ENCODE measurements at regions not wholly inside any gene's neighbourhood (a gene's known extent, or its start where the extent isn't known, plus 50 kb on each side); places are given as distances from the start of the nearest gene placed in this dataset.
"Not testable (repeated sequence)": the region's sequence is repeated elsewhere in the genome, so short reads cannot be mapped to it uniquely, and the experiment has no call there.

DNA sequence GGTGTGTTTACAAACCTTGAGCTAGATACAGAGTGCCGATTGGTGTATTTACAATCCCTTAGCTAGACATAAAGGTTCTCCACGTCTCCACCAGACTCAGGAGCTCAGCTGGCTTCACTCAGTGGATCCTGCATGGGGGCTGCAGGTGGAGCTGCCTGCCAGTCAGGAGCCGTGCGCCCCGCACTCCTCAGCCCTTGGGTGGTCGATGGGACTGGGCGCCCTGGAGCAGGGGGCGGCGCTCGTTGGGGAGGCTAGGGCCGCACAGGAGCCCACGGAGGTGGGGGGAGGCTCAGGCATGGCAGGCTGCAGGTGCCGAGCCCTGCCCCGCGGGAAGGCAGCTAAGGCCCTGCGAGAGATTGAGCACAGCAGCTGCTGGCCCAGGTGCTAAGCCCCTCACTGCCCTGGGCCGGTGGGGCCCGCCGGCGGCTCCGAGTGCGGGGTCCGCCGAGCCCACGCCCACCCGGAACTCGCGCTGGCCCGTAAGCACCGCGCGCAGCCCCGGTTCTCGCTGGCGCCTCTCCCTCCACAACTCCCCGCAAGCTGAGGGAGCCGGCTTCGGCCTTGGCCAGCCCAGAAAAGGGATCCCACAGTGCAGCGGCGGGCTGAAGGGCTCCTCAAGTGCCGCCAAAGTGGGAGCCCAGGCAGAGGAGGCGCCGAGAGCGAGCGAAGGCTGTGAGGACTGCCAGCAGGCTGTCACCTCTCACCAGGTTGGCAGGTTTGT lies 285.5 kb upstream of the CNTN3 start:
- not testable (repeated sequence) for TF ChIP-seq POLR2A (IDR thresholded peaks at IDR 0.05; ENCODE audit: control extremely low read depth in 1 of 2, low read depth in 2 of 2, low read length in 2 of 2); BCL11A (IDR thresholded peaks at IDR 0.05; ENCODE audit: low read depth in 2 of 2, low read length in 2 of 2); SUZ12 (IDR thresholded peaks at IDR 0.05; ENCODE audit: low read length); EZH2 (IDR thresholded peaks at IDR 0.05; ENCODE audit: low read depth, low read length, severe bottlenecking); CHD2 (IDR thresholded peaks at IDR 0.05; ENCODE audit: low read length); EP300 (IDR thresholded peaks at IDR 0.05; ENCODE audit: borderline replicate concordance in 1 of 2, low read depth in 2 of 2, low read length in 2 of 2); RAD21 (IDR thresholded peaks at IDR 0.05 in 1 of 2, conservative IDR thresholded peaks at IDR 0.05 in 1 of 2; ENCODE audit: low read depth in 2 of 2, low read length in 2 of 2); POLR2AphosphoS5 (IDR thresholded peaks at IDR 0.05; ENCODE audit: low read depth, low read length); CEBPB (IDR thresholded peaks at IDR 0.05; ENCODE audit: low read depth, low read length)
- TF ChIP-seq, protein P1, sequence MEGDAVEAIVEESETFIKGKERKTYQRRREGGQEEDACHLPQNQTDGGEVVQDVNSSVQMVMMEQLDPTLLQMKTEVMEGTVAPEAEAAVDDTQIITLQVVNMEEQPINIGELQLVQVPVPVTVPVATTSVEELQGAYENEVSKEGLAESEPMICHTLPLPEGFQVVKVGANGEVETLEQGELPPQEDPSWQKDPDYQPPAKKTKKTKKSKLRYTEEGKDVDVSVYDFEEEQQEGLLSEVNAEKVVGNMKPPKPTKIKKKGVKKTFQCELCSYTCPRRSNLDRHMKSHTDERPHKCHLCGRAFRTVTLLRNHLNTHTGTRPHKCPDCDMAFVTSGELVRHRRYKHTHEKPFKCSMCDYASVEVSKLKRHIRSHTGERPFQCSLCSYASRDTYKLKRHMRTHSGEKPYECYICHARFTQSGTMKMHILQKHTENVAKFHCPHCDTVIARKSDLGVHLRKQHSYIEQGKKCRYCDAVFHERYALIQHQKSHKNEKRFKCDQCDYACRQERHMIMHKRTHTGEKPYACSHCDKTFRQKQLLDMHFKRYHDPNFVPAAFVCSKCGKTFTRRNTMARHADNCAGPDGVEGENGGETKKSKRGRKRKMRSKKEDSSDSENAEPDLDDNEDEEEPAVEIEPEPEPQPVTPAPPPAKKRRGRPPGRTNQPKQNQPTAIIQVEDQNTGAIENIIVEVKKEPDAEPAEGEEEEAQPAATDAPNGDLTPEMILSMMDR (IDR thresholded peaks at IDR 0.05; ENCODE audit: control extremely low read depth in 1 of 3, insufficient read depth in 1 of 3, low read depth in 1 of 3, low read length in 3 of 3) = not testable (repeated sequence)
- TF ChIP-seq, protein P2, sequence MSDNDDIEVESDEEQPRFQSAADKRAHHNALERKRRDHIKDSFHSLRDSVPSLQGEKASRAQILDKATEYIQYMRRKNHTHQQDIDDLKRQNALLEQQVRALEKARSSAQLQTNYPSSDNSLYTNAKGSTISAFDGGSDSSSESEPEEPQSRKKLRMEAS (IDR thresholded peaks at IDR 0.05) = not testable (repeated sequence)
